NOMO-1 treated with dmso at 0.1 percent for 144 hours (cell line): ENCODE measurements at regions not wholly inside any gene's neighbourhood (a gene's known extent, or its start where the extent isn't known, plus 50 kb on each side); places are given as distances from the start of the nearest gene placed in this dataset.
"Not testable (repeated sequence)": the region's sequence is repeated elsewhere in the genome, so short reads cannot be mapped to it uniquely, and the experiment has no call there.

Experiments used
- DNase-seq: peaks from one replicate; lab custom pipeline; 2025; ENCODE audit not compliant: unreplicated experiment; lab: John Stamatoyannopoulos, UW

DNA sequence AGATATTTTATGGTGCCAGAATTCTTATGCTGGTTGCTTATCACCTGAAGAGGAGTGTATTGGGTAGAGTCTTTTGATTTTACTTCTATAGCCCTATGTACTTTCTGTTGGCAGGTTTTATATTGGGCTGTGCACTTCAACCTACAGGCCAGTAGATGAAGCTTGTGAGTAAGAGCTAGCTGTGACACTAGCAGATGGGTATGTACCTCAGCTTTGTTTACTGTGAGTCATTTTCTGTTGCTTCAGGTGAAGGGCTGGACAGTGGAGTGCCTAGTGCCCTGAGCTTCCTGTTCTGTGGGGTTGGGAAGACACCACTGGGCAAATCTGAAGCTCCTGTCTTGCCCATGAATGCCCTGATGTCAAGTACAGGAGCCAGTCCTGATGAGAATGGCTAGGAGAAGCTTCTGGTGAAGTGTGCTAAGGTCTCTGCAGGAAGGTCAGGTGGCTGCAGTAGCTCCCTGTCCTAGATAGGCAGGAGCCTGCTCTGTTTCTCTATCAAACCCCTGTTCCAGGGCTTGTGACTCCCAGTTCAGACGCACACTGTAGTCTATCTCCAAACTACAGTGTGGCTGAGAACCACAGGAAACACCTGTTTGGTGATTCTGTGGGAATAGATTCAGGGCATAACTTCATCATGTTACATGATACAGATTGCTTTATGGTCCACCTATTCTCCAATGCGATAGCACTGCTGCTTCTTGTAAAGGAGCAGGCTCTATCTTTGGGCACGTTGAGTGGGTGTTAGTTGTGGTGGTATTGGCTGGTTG, 755.7 kb downstream of the KCNA4 start:
- DNase-seq, result no peak

DNA sequence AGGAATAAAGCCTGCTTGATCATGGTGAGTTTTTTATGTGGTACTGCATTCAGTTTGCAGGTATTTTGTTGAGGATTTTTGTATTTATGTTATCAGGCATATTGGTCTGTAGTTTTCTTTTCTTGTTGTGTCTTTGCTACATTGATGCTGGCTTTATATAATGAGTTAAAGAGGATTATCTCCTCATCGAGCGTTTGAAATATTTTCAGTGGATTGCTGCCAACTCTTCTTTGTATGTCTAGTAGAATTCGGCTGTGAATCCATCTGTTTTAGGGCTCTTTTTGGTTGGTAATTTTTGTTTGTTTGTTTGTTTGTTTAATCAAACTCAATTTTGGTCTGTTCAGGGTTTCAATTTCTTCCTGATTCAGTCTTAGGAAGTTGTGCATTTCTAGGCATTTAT, 758.4 kb downstream of the KCNA4 start:
- DNase-seq, result no peak

DNA sequence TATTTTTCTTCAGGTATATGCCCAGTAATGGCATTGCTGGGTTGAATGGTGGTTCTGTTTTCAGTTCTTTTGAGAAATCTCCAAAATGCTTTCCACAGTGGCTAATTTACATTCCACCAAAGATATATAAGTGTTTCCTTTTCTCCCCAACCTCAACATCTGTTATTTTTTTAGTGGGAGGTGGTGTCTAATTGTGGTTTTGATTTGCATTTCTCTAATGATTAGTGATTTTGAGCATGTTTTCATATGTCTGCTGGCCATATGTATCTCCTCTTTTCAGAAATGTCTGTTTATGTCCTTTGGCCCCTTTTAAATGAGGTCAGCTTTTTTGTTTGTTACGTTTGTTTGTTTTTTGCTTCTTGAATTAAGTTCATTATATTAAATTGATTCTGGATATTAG, 760.2 kb downstream of the KCNA4 start:
- no peak for DNase-seq

DNA sequence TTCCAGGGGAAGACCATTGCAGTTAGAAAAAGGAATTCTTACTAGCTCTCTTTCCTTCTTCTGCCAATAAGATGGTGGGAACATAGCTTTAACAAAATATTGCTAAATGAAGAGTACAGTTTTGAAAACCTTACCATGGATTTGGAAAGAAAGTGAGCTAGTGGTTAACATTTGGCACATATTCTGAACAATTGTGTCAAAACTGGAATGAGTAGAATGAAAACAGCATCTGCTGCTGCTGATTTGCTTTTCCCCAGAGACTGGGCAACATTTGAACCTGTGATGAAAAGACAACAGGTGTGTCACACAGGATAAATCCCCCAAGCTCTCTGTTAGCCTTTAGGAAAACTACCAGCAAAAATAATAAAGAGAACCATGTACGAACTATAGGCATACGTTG, 761.4 kb downstream of the KCNA4 start:
- DNase-seq, result no peak

DNA sequence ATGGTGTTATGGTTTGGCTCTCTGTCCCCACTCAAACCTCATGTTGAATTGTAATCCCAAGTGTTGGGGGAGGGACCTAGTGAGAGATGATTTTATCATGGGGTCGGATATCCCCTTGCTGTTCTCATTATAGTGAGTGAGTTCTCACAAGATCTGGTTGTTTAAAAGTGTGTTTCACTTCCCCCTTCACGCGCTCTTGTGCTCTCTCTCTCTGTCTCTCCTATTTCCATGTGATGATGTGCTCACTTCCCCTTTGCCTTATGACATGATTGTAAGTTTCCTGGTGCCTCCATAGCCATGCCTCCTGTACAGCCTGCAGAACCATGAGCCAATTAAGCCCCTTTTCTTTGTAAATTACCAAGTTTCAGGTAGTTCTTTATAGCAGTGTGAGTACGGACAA, 765.1 kb downstream of the KCNA4 start:
- peak; percentile 16 for DNase-seq

DNA sequence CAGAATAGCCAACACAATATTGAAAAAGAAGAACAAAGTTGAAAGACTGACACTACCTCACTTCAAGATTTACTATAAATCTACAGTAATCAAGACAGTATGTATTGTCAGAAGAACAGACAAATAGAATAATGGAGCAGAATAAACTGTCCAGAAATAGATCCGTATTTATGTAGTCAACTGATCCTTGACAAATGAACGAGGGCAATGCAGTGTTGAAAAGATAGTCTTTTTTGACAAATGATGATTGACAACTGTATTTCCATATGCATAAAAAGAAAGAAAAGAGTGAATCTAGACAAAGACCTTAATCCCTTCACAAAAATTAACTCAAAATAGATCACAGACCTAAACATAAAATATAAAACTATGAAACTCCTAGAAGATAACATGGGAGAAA, 767.1 kb downstream of the KCNA4 start:
- no peak for DNase-seq

DNA sequence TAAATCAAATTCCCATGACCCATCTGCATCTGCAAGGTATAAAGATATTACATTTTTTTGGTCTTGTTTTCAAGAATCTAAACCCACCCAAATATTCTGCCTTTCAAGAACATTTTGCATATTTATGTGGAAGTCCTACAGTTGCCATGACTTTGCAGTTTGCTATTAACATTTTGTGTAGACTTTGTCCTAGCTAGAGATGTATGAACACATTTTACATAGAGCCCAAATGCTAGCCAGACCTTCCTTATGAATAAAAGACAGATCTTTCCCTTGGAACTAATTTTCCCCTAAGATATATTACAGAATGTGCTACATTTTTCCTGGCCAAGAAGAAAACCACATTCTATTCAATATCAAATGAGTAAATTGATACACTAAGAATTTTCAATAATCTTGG, 772.5 kb downstream of the KCNA4 start:
- DNase-seq, result no peak

DNA sequence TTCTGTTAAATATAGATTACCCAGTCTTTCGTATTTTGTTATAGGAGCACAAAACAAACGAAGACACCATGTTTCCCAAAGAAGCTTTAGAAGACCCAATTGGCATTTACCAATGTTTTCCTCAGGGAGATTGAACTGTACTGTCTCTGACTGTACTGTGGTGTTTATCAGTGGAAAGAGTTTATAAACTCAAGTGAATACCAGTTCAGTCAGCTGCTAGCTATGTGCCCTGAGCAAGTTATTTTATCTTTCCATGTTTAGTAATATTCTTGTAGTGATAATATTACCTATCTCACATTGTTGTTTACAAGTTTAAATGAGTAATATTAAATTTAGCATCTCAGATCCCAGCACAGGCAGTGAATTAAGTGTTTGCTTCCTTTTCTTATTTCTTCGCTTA, 773.2 kb downstream of the KCNA4 start:
- no peak for DNase-seq

DNA sequence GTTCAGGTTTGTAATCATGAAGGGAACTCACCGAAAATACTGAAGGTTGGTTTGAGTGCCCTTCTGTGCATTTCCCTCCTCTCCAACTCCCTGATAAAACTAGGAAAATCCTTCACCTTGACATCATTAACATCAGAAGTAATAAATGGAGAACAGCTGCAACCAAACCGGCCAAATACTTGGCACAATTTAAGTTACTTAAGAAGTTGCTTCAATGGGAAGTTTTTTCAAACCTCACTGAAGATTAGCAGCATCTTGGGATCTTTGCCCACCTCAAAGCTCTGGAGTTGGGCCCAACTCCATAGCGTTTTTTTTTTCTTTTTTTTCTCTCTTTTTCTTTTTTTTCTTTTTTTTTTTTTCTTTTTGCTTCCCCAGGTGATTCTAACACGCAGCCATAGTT, 784.8 kb downstream of the KCNA4 start:
- no peak for DNase-seq

DNA sequence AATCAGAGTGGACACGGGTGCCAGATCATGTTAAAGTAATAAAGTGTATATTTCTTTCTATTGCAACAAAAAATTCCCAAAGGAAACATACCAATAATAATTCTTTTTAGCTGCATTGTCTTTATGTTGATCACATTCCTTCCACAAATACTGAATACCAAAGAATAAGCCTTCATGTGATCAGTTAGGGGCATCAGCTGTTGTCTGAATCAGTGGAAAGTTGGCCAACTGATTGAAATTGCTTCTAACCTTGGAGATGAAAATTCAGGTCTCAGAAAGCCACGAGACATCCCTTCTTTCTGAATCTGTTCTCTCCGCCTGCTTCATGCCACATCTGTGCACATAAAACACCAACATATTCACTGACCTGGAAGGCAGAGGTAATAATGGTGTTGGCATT, 785.2 kb downstream of the KCNA4 start:
- no peak for DNase-seq

DNA sequence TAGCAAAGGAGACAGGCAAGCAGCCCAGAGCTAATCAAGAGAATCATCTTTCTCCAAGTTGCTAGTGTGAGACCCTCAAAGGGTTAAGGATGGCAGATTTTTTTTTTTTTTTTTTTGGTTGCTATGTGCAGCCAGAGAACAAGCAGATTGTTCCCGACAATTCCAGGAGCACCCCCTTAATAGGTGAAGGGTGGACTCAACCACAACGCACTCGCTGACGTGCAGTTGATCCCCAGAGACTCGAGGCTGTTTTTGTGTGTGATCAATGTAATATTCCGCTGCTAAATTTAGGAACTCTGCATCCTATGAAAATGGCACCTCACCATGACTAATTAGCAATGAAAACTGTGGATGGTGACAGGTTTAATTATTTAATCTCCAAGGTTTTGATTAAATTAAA, 789.0 kb downstream of the KCNA4 start:
- DNase-seq, result no peak

DNA sequence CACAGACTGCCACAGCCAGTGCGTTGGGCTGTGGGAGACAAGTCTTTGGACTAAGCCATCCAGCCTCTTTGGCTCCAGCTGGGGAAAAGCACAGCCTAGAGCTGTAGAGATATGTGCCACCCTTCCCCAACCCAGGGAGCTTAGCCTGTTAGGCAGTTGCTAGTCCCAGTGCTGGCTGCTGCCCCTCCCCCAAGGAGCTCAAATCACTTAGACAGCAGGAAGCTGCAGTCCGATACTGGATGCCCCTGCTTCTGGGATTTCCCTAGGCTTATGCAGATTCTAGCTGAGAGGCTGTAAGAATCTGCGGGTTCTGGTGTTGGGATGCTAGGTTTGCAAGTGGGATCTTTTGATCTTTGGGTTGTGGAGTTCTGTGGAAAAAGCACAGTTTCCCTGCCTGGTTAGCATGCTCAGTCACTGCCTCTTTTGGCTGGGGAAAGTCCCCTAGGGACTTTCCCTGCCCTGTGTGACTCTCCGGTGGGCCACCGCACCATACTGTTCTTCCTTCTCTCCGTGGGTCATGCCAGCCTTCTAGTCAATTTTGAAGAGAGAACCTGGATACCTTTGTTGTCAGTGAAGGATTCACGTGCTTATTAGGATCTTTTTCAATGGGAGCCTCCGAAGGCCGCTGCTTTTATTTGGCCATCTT, 792.0 kb downstream of the KCNA4 start:
- DNase-seq, result no peak

DNA sequence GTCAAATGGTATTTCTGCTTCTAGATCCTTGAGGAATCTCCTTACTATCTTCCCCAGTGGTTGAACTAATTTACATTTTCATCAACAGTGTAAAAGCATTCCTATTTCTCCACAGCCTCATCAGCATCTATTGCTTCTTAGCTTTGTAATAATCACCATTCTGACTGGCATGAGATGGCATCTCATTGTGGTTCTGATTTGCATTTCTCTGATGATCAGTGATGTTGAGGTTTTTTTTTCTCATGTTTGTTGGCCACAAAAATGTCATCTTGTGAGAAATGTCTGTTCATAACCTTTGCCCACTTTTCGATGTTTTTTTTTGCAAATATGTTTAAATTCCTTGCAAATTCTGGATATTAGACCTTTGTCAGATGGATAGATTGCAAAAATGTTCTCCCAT, 797.3 kb downstream of the KCNA4 start:
- DNase-seq, result not testable (repeated sequence)

DNA sequence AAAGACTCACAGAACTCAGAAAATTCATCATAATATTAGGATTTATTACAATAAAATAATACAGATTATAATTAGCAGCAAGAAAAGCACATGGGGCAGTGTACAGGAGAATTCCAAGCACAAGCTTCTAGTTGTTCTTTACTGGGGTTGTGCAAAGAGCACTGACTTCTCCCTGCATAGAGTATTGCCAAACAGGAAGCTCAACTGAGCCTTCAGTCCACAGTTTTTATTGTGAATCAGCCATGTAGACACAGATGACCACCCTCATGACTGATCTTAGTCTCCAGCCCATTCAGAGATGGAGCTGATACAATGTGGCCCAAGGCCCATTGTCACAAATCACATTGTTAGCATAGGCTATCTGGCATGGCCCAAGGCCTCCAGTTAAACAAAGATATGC, 798.9 kb downstream of the KCNA4 start:
- no peak for DNase-seq

DNA sequence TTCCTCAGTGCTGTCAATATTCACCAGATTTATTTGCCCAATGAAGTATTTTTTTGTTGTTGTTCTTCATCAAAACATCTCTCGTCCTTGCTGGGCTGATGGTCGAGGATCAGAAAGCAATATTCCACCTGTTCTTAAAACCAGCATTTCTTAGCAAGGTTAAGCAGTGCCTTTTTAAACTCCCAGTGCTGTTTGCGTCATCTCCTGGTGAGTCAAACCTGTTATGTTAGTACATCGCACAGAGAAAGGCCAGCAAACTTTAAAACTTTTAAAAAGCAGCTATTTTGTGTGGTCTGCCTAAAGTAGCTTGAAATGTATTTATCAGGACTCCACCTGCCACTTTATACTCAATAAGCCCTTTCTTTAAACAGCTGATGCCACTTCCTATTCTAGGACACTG, 802.0 kb downstream of the KCNA4 start:
- DNase-seq, result no peak

DNA sequence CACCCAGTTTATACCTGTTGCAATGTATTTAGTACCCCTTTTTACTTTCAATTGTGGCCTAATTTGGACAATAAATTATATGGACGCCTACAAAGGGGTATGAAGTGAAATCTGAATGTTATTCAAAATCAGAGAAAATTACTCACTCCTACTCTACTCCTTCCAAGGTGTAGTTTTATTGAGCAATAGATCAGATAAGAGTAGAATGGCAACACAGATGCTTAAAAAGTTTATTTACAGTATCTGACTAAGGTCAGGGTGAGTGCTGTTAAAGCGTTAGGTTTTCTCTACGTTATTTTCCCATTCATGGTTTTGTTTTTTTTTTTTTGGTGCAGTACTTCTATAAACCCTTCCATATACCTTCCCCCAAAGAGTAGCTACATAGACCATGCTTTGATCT, 805.6 kb downstream of the KCNA4 start:
- no peak for DNase-seq

DNA sequence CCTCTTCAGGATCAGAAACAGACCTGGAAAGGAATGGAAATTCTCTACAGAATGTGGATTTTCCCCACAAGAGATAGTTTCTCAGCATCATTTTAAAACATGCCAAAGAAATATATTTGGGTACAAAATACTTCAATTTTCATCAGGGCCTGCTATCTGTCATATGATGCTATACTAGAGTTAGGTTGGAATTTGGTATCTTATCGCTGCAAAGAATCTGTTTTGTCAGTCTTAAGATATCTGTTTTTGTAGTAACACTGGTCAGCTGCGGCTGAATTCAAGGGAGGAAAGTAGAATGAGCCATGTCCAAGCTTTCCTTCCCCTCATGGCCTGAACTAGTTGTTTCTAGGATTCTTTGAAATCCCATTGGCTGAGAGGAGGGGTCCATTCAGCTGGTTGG, 806.4 kb downstream of the KCNA4 start:
- no peak for DNase-seq

DNA sequence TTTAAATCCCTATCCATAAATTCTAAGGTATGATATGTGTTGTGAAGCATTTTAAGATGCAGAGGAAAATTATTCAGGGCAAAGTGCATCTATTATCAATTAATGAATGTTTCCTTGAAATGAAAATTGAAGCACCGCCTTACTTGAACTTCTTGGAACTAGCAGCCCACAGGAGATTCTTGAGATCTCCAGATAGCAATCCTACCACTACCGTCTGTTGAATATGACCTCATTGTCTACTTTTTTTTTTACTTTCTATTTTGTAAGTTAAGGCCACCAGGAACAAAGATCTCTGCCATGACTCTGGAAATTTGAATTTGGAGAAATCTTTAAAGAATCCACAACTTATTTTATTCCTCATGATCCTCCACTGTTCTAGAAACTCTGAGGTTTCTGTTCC, 808.7 kb downstream of the KCNA4 start:
- DNase-seq, result no peak

DNA sequence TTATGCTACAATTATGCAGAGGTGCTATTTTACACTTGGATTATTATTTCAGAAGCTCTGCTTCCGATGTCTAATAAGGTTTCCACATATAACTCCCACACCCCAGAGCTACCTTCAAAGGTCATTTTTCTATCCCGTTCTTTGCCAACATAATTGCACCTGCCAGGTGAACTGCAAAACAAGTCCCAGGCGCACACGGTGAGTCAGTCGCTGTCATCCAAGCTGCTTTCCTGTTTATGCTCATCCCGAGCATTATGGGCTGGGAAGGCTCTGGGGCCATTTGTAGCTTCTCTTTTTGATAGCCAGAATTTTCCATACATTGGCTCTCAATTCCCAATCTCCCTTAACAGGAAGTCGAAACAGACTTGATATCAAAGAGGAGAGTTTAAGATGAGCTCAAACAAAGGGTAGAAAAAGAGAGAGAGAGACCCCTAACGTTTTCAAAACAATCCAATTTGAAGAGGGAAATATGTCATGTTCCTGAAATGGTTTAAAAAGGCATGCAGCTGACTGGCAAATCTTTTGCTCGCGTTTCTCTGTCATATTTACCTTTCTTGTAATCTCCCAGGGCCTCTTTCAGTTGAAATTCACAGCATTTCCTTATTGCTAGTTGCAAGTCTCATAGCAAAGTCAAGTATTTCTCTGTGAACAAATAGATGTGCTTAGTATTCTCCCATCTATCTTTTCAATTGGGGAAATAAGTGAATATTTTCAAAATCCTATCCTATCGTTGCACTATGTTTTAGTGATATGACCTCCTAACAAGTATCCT, 815.9 kb downstream of the KCNA4 start:
- no peak for DNase-seq

DNA sequence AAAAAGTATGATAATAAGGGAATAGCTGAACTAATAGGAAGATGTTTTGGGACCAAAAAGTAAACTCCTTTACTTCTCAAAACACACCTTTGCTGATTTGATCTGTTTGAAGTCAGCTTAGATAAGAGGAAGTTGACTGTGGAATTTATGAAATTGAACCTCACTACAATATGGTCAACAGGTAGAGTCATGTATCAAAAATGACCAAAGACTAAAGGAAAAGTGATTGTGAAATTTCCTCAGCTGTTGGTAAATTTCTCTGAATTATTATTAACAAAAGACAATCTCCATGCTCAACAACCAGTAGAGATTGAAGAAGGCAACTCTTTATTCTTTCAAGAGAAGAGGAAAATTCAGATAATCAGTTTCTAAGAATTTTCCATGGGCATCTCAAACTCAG, 826.5 kb downstream of the KCNA4 start:
- DNase-seq, result no peak

DNA sequence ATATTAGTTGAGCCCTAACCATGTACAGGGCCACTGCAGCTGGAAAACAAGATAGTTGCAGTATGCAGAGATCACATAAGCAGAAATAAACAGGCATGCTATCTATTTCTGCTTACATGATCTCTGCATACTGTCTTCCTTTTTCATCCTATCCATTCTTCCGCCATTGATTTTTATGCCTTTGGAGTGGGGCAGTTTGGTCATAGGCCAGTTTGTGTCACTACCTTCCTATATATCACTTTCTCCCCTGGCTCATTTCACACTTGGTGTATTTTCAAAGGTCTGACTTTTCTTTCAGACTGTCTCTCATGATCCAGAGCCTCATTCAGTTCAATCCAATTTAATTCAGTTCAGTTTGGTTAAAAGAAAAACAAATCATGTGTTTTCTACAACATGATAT, 829.6 kb downstream of the KCNA4 start:
- no peak for DNase-seq
